Stimulated activated CD8-positive, alpha-beta memory T cell treated with anti-CD3 and anti-CD28 coated beads, Interleukin-12 subunit alpha, Interleukin-12 subunit beta, amount 100 ng/mL, for 4 hours (primary cell): ENCODE measurements at regions not wholly inside any gene's neighbourhood (a gene's known extent, or its start where the extent isn't known, plus 50 kb on each side); places are given as distances from the start of the nearest gene placed in this dataset.
"Not testable (repeated sequence)": the region's sequence is repeated elsewhere in the genome, so short reads cannot be mapped to it uniquely, and the experiment has no call there.

Experiments
- DNase-seq: peaks from one replicate; pipeline ENCODE4 v3.0.0-alpha.2; 2020; ENCODE audit warnings: low read depth

GRCh38 chr3:18546632-18547031 is 121.5 kb upstream of the SATB1 start:
- no peak for DNase-seq

- DNase-seq: no peak
Measured at GRCh38 chr3:18544146-18544545, 119.0 kb upstream of the SATB1 start.

GRCh38 chr3:18538463-18539230 is 113.5 kb upstream of the SATB1 start:
- no peak for DNase-seq

- no peak for DNase-seq
Measured at GRCh38 chr3:18533039-18533438, 107.9 kb upstream of the SATB1 start.

- no peak for DNase-seq
Measured at GRCh38 chr3:18531662-18532061, 106.5 kb upstream of the SATB1 start.

- no peak for DNase-seq
Measured at GRCh38 chr3:18529631-18530030, 104.5 kb upstream of the SATB1 start.

GRCh38 chr3:18527691-18528090 is 102.6 kb upstream of the SATB1 start:
- DNase-seq: no peak

GRCh38 chr3:18526667-18527066 is 101.5 kb upstream of the SATB1 start:
- no peak for DNase-seq

- not testable (repeated sequence) for DNase-seq
Measured at GRCh38 chr3:18516170-18516569, 91.0 kb upstream of the SATB1 start.

GRCh38 chr3:18513091-18513490 is 88.0 kb upstream of the SATB1 start:
- DNase-seq: no peak

GRCh38 chr3:18512007-18512406 is 86.9 kb upstream of the SATB1 start:
- no peak for DNase-seq

GRCh38 chr3:18510947-18511346 is 85.8 kb upstream of the SATB1 start:
- DNase-seq: no peak

- no peak for DNase-seq
Measured at GRCh38 chr3:18507333-18507732, 82.2 kb upstream of the SATB1 start.

GRCh38 chr3:18505056-18505455 is 79.9 kb upstream of the SATB1 start:
- no peak for DNase-seq

- no peak for DNase-seq
Measured at GRCh38 chr3:18501679-18502343, 76.7 kb upstream of the SATB1 start.

- DNase-seq: no peak
Measured at GRCh38 chr3:18500322-18500721, 75.2 kb upstream of the SATB1 start.

GRCh38 chr3:18499301-18499700 is 74.2 kb upstream of the SATB1 start:
- no peak for DNase-seq

GRCh38 chr3:18494251-18494650 is 69.1 kb upstream of the SATB1 start:
- DNase-seq: no peak

- DNase-seq: no peak
Measured at GRCh38 chr3:18489939-18490338, 64.8 kb upstream of the SATB1 start.

- DNase-seq: no peak
Measured at GRCh38 chr3:18483226-18483625, 58.1 kb upstream of the SATB1 start.

- DNase-seq: no peak
Measured at GRCh38 chr3:18481946-18482548, 56.9 kb upstream of the SATB1 start.

- no peak for DNase-seq
Measured at GRCh38 chr3:18477620-18478019, 52.5 kb upstream of the SATB1 start.
